Testis (tissue), 2 donors: ENCODE measurements at regions not wholly inside any gene's neighbourhood (a gene's known extent, or its start where the extent isn't known, plus 50 kb on each side); places are given as distances from the start of the nearest gene placed in this dataset.

Source experiments
- CTCF ChIP-seq, 3 experiments: fragments of 450-650 bp in 2 of 3; fragments of 200-600 bp in 1 of 3; sonication (generic) in 1 of 3; IDR thresholded peaks; one replicate each; pipeline ENCODE4 v1.5.1; 2016 to 2019; ENCODE audit warnings: antibody characterized with exemption in 3 of 3, mild to moderate bottlenecking in 2 of 3, moderate library complexity in 1 of 3
- POLR2A ChIP-seq: fragments of 450-650 bp; IDR thresholded peaks from one replicate; pipeline ENCODE4 v1.6.1; 2017; ENCODE audit warnings: antibody characterized with exemption, mild to moderate bottlenecking, moderate library complexity

- no peak for TF ChIP-seq CTCF (IDR thresholded peaks at IDR 0.05)
- no peak for TF ChIP-seq POLR2A
Observed at GRCh38 chr2:348361-348916, 60.5 kb upstream of the ALKAL2 start.
